ENCODE measurements at regions not wholly inside any gene's neighbourhood (a gene's known extent, or its start where the extent isn't known, plus 50 kb on each side); places are given as distances from the start of the nearest gene placed in this dataset.
A peak's percentile ranks its signal among the peaks of the same experiment; 100 is the strongest.

DNA sequence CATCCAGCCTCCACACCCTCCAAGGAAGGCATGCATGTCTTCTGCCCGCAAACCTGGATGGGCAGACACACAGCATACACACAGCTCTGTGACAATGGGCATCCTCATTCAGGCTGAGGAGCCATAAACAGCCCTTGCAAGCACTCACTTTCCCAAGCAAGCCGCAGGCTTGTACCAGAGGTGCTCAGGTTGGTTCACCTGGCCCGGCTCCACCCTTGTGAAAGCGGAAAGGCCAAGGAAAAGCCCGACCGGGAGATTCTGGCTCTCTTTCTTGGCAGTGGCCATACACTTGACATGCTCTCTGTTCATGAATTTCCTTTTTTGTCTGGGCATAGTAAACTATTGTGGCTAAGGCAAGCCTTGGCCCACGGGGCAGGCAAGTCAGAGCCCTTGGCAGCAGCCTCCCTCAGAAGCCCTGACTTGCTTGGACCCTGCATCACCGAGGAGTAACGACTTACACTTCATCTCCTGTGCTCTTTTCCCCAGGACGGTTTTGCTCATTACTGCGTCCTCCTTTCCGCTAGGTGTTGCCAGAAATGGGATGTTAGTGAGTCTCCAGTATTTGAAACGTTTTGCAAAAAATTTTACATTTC, 74.6 kb upstream of the BNC1 start:
- no peaks in the 10 kb centered on the region for H3K36me3 ChIP-seq (ENCODE audit: control insufficient read depth, insufficient read depth, low read length)
- no peak overlapping the region for H3K4me3 ChIP-seq (replicated peaks; ENCODE audit: low read depth, low read length)
- no peak for DNase-seq (ENCODE audit: extremely low read depth, insufficient read length)
- no peak for TF ChIP-seq CTCF (IDR thresholded peaks at IDR 0.05; ENCODE audit: insufficient read depth, low read length, poor library complexity, severe bottlenecking)
- peaks cover 2% of the 10 kb centered on the region; the same call in 1 of the 2 replicates for H3K27me3 ChIP-seq (replicated peaks; ENCODE audit: control insufficient read depth, insufficient read depth, low read length)

- no peak for TF ChIP-seq CTCF (IDR thresholded peaks at IDR 0.05; ENCODE audit: insufficient read depth, low read length, poor library complexity, severe bottlenecking)
- no peak overlapping the region for H3K4me3 ChIP-seq (replicated peaks; ENCODE audit: low read depth, low read length)
- H3K36me3 ChIP-seq (ENCODE audit: control insufficient read depth, insufficient read depth, low read length), result no peaks in the 10 kb centered on the region
- peaks cover 4% of the 10 kb centered on the region; the same call in 1 of the 2 replicates for H3K27me3 ChIP-seq (replicated peaks; ENCODE audit: control insufficient read depth, insufficient read depth, low read length)
- no peak for DNase-seq (ENCODE audit: extremely low read depth, insufficient read length)
Observed at GRCh38 chr15:83362706-83363105, 78.2 kb upstream of the BNC1 start.

DNA sequence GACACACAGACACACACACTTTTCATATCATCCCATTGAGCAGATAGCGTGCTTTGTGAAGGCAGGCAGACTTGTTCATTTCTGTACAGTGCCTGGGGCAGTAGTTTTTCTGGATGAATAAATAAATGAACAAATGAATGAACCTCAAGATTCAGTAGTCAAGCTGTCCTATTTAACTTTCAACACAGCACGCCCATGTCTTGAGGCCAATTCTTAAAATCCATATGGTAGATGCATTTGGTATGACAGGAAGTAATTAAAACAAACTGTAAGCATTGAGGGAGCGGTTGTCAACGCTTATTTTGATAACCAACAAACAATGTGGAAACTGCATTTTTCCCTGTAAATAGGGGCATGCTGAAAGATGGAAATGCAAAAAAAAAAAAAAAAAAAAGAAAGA, 80.0 kb upstream of the BNC1 start:
- H3K36me3 ChIP-seq (ENCODE audit: control insufficient read depth, insufficient read depth, low read length), result no peaks in the 10 kb centered on the region
- H3K4me3 ChIP-seq (replicated peaks; ENCODE audit: low read depth, low read length), result no peak overlapping the region
- H3K27me3 ChIP-seq (replicated peaks; ENCODE audit: control insufficient read depth, insufficient read depth, low read length), result peaks cover 3% of the 10 kb centered on the region
- DNase-seq (ENCODE audit: extremely low read depth, insufficient read length), result no peak
- no peak for TF ChIP-seq CTCF (IDR thresholded peaks at IDR 0.05; ENCODE audit: insufficient read depth, low read length, poor library complexity, severe bottlenecking)

DNA sequence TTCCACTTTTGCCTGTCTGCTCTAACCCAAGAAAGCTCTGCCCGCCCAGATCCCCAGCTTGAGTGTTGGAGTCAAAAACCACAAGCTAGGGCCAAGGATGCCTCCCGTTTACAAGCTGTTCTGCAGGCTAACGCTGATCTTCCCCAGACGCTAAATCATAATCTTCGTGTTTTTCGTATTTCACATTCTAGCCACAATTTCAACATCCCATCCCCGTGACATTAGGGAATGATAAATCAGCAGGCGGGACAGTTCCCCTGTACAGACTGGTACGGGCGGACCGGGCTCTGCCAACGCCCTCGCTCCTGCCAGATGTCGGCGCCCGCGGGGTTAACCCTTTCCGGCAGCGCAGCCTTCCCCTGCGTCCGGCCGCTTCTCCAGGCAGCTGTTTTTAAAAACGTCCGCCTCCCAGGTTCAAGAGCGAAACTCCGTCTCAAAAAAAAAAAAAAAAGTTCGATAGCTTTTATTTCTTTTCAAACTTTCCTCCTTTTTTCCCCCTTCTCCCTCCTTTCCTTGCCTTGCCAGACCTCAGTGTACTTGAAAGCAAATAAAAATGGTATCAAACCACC, 81.0 kb upstream of the BNC1 start:
- TF ChIP-seq CTCF (IDR thresholded peaks at IDR 0.05; ENCODE audit: insufficient read depth, low read length, poor library complexity, severe bottlenecking), result peak; percentile 8
- no peaks in the 10 kb centered on the region for H3K36me3 ChIP-seq (ENCODE audit: control insufficient read depth, insufficient read depth, low read length)
- peaks cover 3% of the 10 kb centered on the region for H3K27me3 ChIP-seq (replicated peaks; ENCODE audit: control insufficient read depth, insufficient read depth, low read length)
- H3K4me3 ChIP-seq (replicated peaks; ENCODE audit: low read depth, low read length), result no peak overlapping the region
- no peak for DNase-seq (ENCODE audit: extremely low read depth, insufficient read length)

- Histone ChIP-seq H3K36me3 (ENCODE audit: control insufficient read depth, insufficient read depth, low read length) (no peaks in the 10 kb centered on the region), H3K27me3 (replicated peaks; ENCODE audit: control insufficient read depth, insufficient read depth, low read length) (peaks cover 3% of the 10 kb centered on the region), H3K4me3 (replicated peaks; ENCODE audit: low read depth, low read length) (no peak overlapping the region)
- TF ChIP-seq CTCF (IDR thresholded peaks at IDR 0.05; ENCODE audit: insufficient read depth, low read length, poor library complexity, severe bottlenecking), result no peak
- no peak for DNase-seq (ENCODE audit: extremely low read depth, insufficient read length)
Observed at GRCh38 chr15:83372434-83372891, 74.7 kb upstream of the SH3GL3 start.
